DND-41 (cell line): ENCODE measurements at regions not wholly inside any gene's neighbourhood (a gene's known extent, or its start where the extent isn't known, plus 50 kb on each side); places are given as distances from the start of the nearest gene placed in this dataset.
"Not testable (repeated sequence)": the region's sequence is repeated elsewhere in the genome, so short reads cannot be mapped to it uniquely, and the experiment has no call there.

ENCODE experiments used
- ATAC-seq: fragments of 200-7000 bp; cut with Tn5 transposase; 3 replicates; pipeline ENCODE4 v1.9.1; 2021; ENCODE audit warnings: low read depth; ENCODE audit not compliant: insufficient read depth
- DNase-seq: peaks from one replicate; pipeline ENCODE4 v3.0.0-alpha.2; 2020
- H2AFZ ChIP-seq: 2 replicates; pipeline ENCODE4 v1.6.0; 2012; ENCODE audit warnings: low read depth, low read length
- H3K27ac ChIP-seq: 2 replicates; pipeline ENCODE4 v1.5.1; 2012; ENCODE audit warnings: low read length, inconsistent platforms
- H3K27me3 ChIP-seq: fragments of 200-600 bp; sonication (generic); 2 replicates; pipeline ENCODE4 v1.6.0; 2012; ENCODE audit warnings: low read length, mild to moderate bottlenecking, inconsistent platforms; ENCODE audit not compliant: insufficient read depth, poor library complexity
- H3K36me3 ChIP-seq: 2 replicates; pipeline ENCODE4 v1.5.1; 2012; ENCODE audit warnings: low read length, inconsistent platforms; ENCODE audit not compliant: insufficient read depth
- H3K4me1 ChIP-seq: 2 replicates; pipeline ENCODE4 v1.5.1; 2012; ENCODE audit warnings: mild to moderate bottlenecking, low read length; ENCODE audit not compliant: insufficient read depth
- H3K4me2 ChIP-seq: 2 replicates; pipeline ENCODE4 v1.6.0; 2012; ENCODE audit warnings: mild to moderate bottlenecking, moderate library complexity, low read length, inconsistent platforms; ENCODE audit not compliant: insufficient read depth
- H3K4me3 ChIP-seq, 2 experiments: fragments of 200-600 bp in 1 of 2; shearing (Covaris generic) in 1 of 2; 2 replicates each; pipeline ENCODE4 v1.5.1; 2012 to 2016; ENCODE audit warnings: inconsistent platforms in 2 of 2, low read length in 2 of 2, mild to moderate bottlenecking in 2 of 2, low read depth in 1 of 2, moderate library complexity in 1 of 2
- H3K79me2 ChIP-seq: 2 replicates; pipeline ENCODE4 v1.6.0; 2012; ENCODE audit warnings: low read length, inconsistent platforms; ENCODE audit not compliant: insufficient read depth
- H3K9ac ChIP-seq: 2 replicates; pipeline ENCODE4 v1.6.0; 2012; ENCODE audit warnings: low read depth, mild to moderate bottlenecking, inconsistent platforms, low read length, moderate library complexity
- H3K9me3 ChIP-seq: 2 replicates; pipeline ENCODE4 v1.5.1; 2012; ENCODE audit warnings: low read length, moderate library complexity, mild to moderate bottlenecking, inconsistent platforms; ENCODE audit not compliant: insufficient read depth, severe bottlenecking
- H4K20me1 ChIP-seq: 2 replicates; pipeline ENCODE4 v1.6.0; 2012; ENCODE audit warnings: low read length; ENCODE audit not compliant: insufficient read depth
- CTCF ChIP-seq: IDR thresholded peaks from 2 replicates; pipeline ENCODE4 v1.5.1; 2012; ENCODE audit warnings: borderline replicate concordance, low read length, moderate library complexity, mild to moderate bottlenecking; ENCODE audit not compliant: poor library complexity, severe bottlenecking; ENCODE audit errors: extremely low read depth

DNA sequence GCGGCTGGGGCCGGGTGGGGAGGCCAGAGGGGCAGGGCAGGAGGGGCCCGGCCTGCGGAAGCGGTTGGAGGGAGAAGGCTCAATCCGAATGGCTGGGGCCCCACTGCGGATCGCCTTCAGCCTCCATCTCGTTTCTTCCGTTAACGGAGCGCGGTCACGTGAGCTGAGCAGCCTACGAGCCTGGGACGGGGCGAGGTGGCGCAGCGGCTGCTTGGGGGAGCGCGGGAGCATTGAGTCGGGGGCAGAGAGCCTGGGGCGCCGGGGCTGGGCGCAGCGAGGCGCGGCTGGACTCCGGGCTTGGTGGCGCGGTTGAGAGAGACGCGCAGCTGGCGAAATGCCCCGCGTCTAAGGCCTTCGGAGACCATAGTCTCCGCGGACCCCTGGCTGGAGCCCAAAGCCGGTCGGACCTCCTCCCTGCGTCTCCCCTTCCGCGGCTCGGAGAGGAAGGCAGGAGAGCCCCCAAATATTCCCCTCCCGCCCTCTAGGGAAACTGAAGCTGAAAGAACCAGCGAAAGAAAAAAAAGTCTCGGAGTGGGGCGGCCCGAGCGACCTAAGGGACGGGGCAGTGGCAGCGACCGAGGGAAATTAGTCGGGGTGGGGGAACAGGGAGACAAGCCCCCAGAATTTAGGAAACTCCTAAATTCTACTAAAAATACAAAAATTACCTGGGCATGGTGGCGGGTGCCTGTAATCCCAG is 94.7 kb upstream of the PLEKHM1 start:
- DNase-seq: peak; percentile 89

GRCh38 chr17:45585794-45586650 is 95.5 kb upstream of the PLEKHM1 start:
- Histone ChIP-seq H3K4me2 (peak overlapping the region; percentile 74), H3K79me2 (peaks cover 37% of the 10 kb centered on the region), H3K9ac (peak overlapping the region; percentile 87; the same call in 1 of the 2 replicates), H3K36me3 (peaks cover 18% of the 10 kb centered on the region), H3K4me1 (peaks cover 33% of the 10 kb centered on the region)
- DNase-seq, H3K27me3 ChIP-seq, ATAC-seq, H4K20me1 ChIP-seq, H2AFZ ChIP-seq, H3K9me3 ChIP-seq, H3K4me3 ChIP-seq, H3K27ac ChIP-seq: not testable (repeated sequence)

More for the DNA sequence above, 94.7 kb upstream of the PLEKHM1 start:
- peaks cover 10% of the 10 kb centered on the region; the same call in 1 of the 2 replicates for H4K20me1 ChIP-seq
- peak overlapping the region; percentile 62 to 86; a peak in 3 of 4 replicates for H3K4me3 ChIP-seq
- H3K36me3 ChIP-seq: peaks cover 19% of the 10 kb centered on the region
- TF ChIP-seq CTCF: peak; percentile 53
- peak overlapping the region; percentile 74 for H3K4me2 ChIP-seq
- H3K9me3 ChIP-seq, H3K27me3 ChIP-seq: not testable (repeated sequence)
- H3K4me1 ChIP-seq: peaks cover 39% of the 10 kb centered on the region
- H3K9ac ChIP-seq: peak overlapping the region; percentile 87
- peak overlapping the region; percentile 86 for H2AFZ ChIP-seq
- ATAC-seq: peak; percentile 85
- peaks cover 45% of the 10 kb centered on the region for H3K79me2 ChIP-seq
- peak overlapping the region; percentile 99 for H3K27ac ChIP-seq

GRCh38 chr17:45586651-45586934 is 96.1 kb upstream of the PLEKHM1 start:
- not testable (repeated sequence) for H3K9ac ChIP-seq, H3K4me3 ChIP-seq, H3K27ac ChIP-seq, H4K20me1 ChIP-seq, ATAC-seq, H3K9me3 ChIP-seq, DNase-seq, H3K27me3 ChIP-seq, H2AFZ ChIP-seq, H3K4me2 ChIP-seq
- H3K4me1 ChIP-seq: peaks cover 28% of the 10 kb centered on the region
- peaks cover 31% of the 10 kb centered on the region for H3K79me2 ChIP-seq
- peaks cover 14% of the 10 kb centered on the region for H3K36me3 ChIP-seq

DNA sequence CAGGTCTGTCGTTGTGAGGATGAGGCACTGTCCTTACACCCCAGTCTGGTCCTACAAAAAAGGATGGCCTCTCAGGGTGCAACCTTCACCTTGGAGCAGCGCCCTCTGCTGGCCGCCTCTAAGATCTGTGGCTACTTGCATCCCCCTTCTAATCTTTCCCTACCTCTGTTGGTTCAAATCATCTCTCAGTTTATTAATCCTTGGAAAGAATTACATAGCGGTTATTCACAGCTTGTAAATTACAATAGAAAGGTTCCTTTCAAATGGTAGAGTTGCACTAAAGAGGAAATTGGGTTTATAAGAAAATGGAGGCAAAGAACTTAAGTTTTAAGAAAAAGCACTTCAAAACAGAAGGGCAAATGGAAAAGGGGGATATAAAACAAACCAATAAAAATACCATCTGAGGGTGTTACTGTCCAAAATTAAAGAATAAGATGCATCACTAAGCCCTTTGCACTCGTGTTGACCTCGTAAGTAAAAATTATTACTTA is 102.0 kb upstream of the PLEKHM1 start:
- H3K79me2 ChIP-seq, H3K4me1 ChIP-seq, H3K9ac ChIP-seq, H3K4me3 ChIP-seq, H3K9me3 ChIP-seq, H4K20me1 ChIP-seq, H3K36me3 ChIP-seq, H3K27me3 ChIP-seq, H3K27ac ChIP-seq, H2AFZ ChIP-seq: not testable (repeated sequence)
- H3K4me2 ChIP-seq: peak overlapping the region; percentile 56
- ATAC-seq: peak; percentile 98
- peak; percentile 81 for DNase-seq
- peak; percentile 73 for TF ChIP-seq CTCF

- not testable (repeated sequence) for H3K27me3 ChIP-seq, H4K20me1 ChIP-seq, H3K4me3 ChIP-seq, H3K9me3 ChIP-seq, H3K79me2 ChIP-seq, H3K4me2 ChIP-seq, H2AFZ ChIP-seq, H3K4me1 ChIP-seq, H3K9ac ChIP-seq, ATAC-seq, H3K36me3 ChIP-seq, DNase-seq, H3K27ac ChIP-seq
These were observed 105.8 kb upstream of the PLEKHM1 start for GRCh38 chr17:45596347-45596746.

DNA sequence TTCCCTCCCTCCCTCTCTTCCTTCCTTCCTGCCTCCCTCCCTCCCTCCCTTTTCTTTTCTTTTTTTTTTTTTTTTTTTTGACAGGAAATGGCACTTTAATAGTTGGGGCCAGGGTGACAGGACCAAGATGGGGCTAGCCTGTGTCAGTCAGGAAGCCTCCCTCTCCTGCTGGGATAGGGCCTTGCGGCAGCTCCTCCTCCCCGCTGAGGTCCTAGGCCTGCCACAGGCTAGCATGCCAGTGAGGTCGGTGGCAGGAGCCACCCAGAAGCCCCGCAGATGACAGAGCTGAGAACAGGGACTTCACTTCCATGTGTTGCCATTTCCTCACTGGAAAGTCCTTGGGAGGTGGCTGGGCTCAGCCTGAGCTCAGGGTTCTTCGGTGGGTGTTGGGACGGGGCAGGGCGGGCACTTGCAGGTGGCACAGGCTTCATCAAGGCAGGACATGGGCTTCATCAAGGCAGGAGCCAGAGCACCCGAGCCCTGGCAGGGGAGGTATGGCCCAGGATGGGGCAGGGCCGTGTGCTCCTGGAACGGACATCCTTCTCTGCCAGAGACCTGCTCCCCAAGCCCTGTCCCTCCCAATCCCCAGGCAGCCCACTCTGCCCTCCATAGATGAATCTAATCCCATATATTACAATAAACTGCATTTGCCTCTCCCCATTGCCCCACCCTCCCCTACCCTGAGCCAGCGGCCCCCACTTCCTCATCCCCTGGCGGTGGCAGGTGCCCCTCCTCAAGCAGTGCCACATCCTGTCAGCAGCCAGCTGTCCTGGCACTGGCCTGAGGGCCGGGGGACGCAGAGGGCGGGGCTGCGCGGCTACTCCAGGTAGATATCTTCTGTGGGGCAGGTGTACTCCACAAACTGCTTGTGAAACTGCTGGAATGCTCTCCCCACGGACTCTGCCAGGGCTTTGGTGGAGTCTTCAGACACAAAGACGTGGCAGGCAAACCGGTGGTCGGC is 109.8 kb upstream of the PLEKHM1 start:
- not testable (repeated sequence) for H3K27me3 ChIP-seq, H3K4me3 ChIP-seq, H3K4me1 ChIP-seq, H3K4me2 ChIP-seq, H3K79me2 ChIP-seq, H4K20me1 ChIP-seq, H2AFZ ChIP-seq, H3K27ac ChIP-seq, H3K9ac ChIP-seq, H3K36me3 ChIP-seq, H3K9me3 ChIP-seq
- peak; percentile 75 for ATAC-seq
- DNase-seq: peak; percentile 26
